Mesendoderm (in vitro differentiated cells): ENCODE measurements at regions not wholly inside any gene's neighbourhood (a gene's known extent, or its start where the extent isn't known, plus 50 kb on each side); places are given as distances from the start of the nearest gene placed in this dataset.
"Not testable (repeated sequence)": the region's sequence is repeated elsewhere in the genome, so short reads cannot be mapped to it uniquely, and the experiment has no call there.

Source experiments
- DNase-seq: peaks from one replicate; pipeline ENCODE4 v3.0.0; 2013
- H2AK5ac ChIP-seq: 2 replicates; pipeline ENCODE4 v1.6.1; 2013; ENCODE audit warnings: low read length, inconsistent platforms
- H2BK120ac ChIP-seq: 2 replicates; pipeline ENCODE4 v1.6.1; 2013; ENCODE audit warnings: low read depth, mild to moderate bottlenecking, low read length, moderate library complexity, mixed read lengths
- H2BK15ac ChIP-seq: replicated peaks from 2 replicates; pipeline ENCODE4 v1.6.1; 2013; ENCODE audit warnings: low read depth, mild to moderate bottlenecking, moderate library complexity
- H2BK5ac ChIP-seq: 2 replicates; pipeline ENCODE4 v1.6.1; 2013; ENCODE audit warnings: low read length, inconsistent platforms
- H3K18ac ChIP-seq: 2 replicates; pipeline ENCODE4 v1.6.1; 2013; ENCODE audit warnings: mild to moderate bottlenecking, low read length, mixed read lengths
- H3K23ac ChIP-seq: one replicate; pipeline ENCODE4 v1.6.1; 2013; ENCODE audit warnings: low read length
- H3K27ac ChIP-seq: 2 replicates; pipeline ENCODE4 v1.5.1; 2013; ENCODE audit warnings: low read depth, mild to moderate bottlenecking, inconsistent platforms, low read length, moderate library complexity
- H3K27me3 ChIP-seq: 2 replicates; pipeline ENCODE4 v1.6.1; 2013; ENCODE audit warnings: low read length, control low read depth, mild to moderate bottlenecking, inconsistent platforms; ENCODE audit not compliant: insufficient read depth, poor library complexity
- H3K36me3 ChIP-seq: 2 replicates; pipeline ENCODE4 v1.6.1; 2013; ENCODE audit warnings: low read length, inconsistent platforms; ENCODE audit not compliant: control insufficient read depth, insufficient read depth
- H3K4ac ChIP-seq: one replicate; pipeline ENCODE4 v1.6.1; 2013; ENCODE audit warnings: low read depth, mild to moderate bottlenecking, low read length, moderate library complexity
- H3K4me1 ChIP-seq: 2 replicates; pipeline ENCODE4 v1.6.1; 2013; ENCODE audit warnings: low read depth, low read length, inconsistent platforms; ENCODE audit not compliant: control insufficient read depth
- H3K4me2 ChIP-seq: 2 replicates; pipeline ENCODE4 v1.6.1; 2013; ENCODE audit warnings: low read length
- H3K4me3 ChIP-seq: 2 replicates; pipeline ENCODE4 v1.5.1; 2013; ENCODE audit warnings: mild to moderate bottlenecking, low read length
- H3K56ac ChIP-seq: one replicate; pipeline ENCODE4 v1.6.1; 2013; ENCODE audit warnings: low read length
- H3K79me1 ChIP-seq: 2 replicates; pipeline ENCODE4 v1.6.1; 2013; ENCODE audit warnings: low read length, inconsistent platforms
- H3K79me2 ChIP-seq: 2 replicates; pipeline ENCODE4 v1.6.1; 2013; ENCODE audit warnings: mild to moderate bottlenecking, low read length; ENCODE audit not compliant: control insufficient read depth, insufficient read depth
- H3K9ac ChIP-seq: 2 replicates; pipeline ENCODE4 v1.6.1; 2013; ENCODE audit warnings: low read length, inconsistent platforms
- H4K5ac ChIP-seq: one replicate; pipeline ENCODE4 v1.6.1; 2013; ENCODE audit warnings: low read length
- H4K8ac ChIP-seq: one replicate; pipeline ENCODE4 v1.6.1; 2013; ENCODE audit warnings: low read depth, mild to moderate bottlenecking, control low read depth, low read length, moderate library complexity
- WGBS: extraction: QIAGEN DNeasy Blood & Tissue Kit; methylation state at CpG from one replicate; pipeline ENCODE4 v1.1.7; 2013; ENCODE audit warnings: low lambda C conversion rate, missing lambda C conversion rate; ENCODE audit not compliant: insufficient coverage; ENCODE audit errors: extremely low coverage; 5-methylcytosine and 5-hydroxymethylcytosine counted together

GRCh38 chr18:34330907-34331306, 106.2 kb upstream of the NOL4 start:
- not testable (repeated sequence) for H2AK5ac ChIP-seq, DNase-seq, H3K36me3 ChIP-seq, H3K27me3 ChIP-seq, H3K4me3 ChIP-seq, H3K23ac ChIP-seq, H3K4ac ChIP-seq, H2BK120ac ChIP-seq, H4K5ac ChIP-seq, H2BK5ac ChIP-seq, H3K4me1 ChIP-seq, H3K9ac ChIP-seq, H2BK15ac ChIP-seq, H3K56ac ChIP-seq, H3K79me2 ChIP-seq, H3K18ac ChIP-seq, H3K4me2 ChIP-seq, H3K79me1 ChIP-seq, H3K27ac ChIP-seq, H4K8ac ChIP-seq
- no CpG with 5 or more reads among the region's 12 CpGs for WGBS

- H3K4me1 ChIP-seq, H3K27me3 ChIP-seq, H3K4me2 ChIP-seq, H2BK15ac ChIP-seq, H3K18ac ChIP-seq, H3K79me1 ChIP-seq, H2AK5ac ChIP-seq, H3K4me3 ChIP-seq, H3K36me3 ChIP-seq, H2BK5ac ChIP-seq, H3K23ac ChIP-seq, DNase-seq, H3K9ac ChIP-seq, H4K5ac ChIP-seq, H4K8ac ChIP-seq, H2BK120ac ChIP-seq, H3K4ac ChIP-seq, H3K56ac ChIP-seq, H3K27ac ChIP-seq, H3K79me2 ChIP-seq: not testable (repeated sequence)
- no CpG with 5 or more reads among the region's 15 CpGs for WGBS
Measured at GRCh38 chr18:34331343-34331742, 106.6 kb upstream of the NOL4 start.

- Histone ChIP-seq H2BK15ac (no peak overlapping the region), H3K23ac (no peak overlapping the region), H3K4ac (no peak overlapping the region), H3K79me1 (no peaks in the 10 kb centered on the region), H3K36me3 (no peaks in the 10 kb centered on the region), H3K4me1 (no peaks in the 10 kb centered on the region), H2BK5ac (no peak overlapping the region), H3K27ac (no peak overlapping the region), H2BK120ac (no peak overlapping the region), H3K56ac (no peak overlapping the region), H3K27me3 (no peaks in the 10 kb centered on the region), H3K18ac (no peak overlapping the region), H2AK5ac (no peak overlapping the region), H3K4me3 (no peak overlapping the region), H3K9ac (no peak overlapping the region), H4K8ac (no peak overlapping the region), H3K4me2 (no peak overlapping the region), H4K5ac (no peak overlapping the region), H3K79me2 (no peaks in the 10 kb centered on the region)
- no peak for DNase-seq
- no CpG with 5 or more reads among the region's 1 CpG for WGBS
Measured at GRCh38 chr18:34339155-34339554, 114.4 kb upstream of the NOL4 start.

GRCh38 chr18:34342960-34343359, 118.2 kb upstream of the NOL4 start:
- Histone ChIP-seq H3K56ac (no peak overlapping the region), H3K36me3 (no peaks in the 10 kb centered on the region), H3K4ac (no peak overlapping the region), H3K79me2 (no peaks in the 10 kb centered on the region), H3K4me3 (no peak overlapping the region), H2BK120ac (no peak overlapping the region), H3K27ac (no peak overlapping the region), H4K5ac (no peak overlapping the region), H4K8ac (no peak overlapping the region), H3K18ac (no peak overlapping the region), H3K79me1 (no peaks in the 10 kb centered on the region), H2AK5ac (no peak overlapping the region), H3K4me2 (no peak overlapping the region), H3K9ac (no peak overlapping the region), H3K23ac (no peak overlapping the region), H3K27me3 (no peaks in the 10 kb centered on the region), H2BK15ac (no peak overlapping the region), H3K4me1 (no peaks in the 10 kb centered on the region), H2BK5ac (no peak overlapping the region)
- DNase-seq = peak; percentile 82
- WGBS = no CpG with 5 or more reads among the region's 1 CpG

GRCh38 chr18:34345738-34346137, 121.0 kb upstream of the NOL4 start:
- no peak overlapping the region for H3K4ac ChIP-seq

GRCh38 chr18:34350778-34351177, 126.1 kb upstream of the NOL4 start:
- no peak for DNase-seq
- Histone ChIP-seq H3K79me1 (no peaks in the 10 kb centered on the region), H3K4me3 (no peak overlapping the region), H2BK120ac (no peak overlapping the region), H3K27me3 (no peaks in the 10 kb centered on the region), H2BK5ac (no peak overlapping the region), H4K8ac (no peak overlapping the region), H3K27ac (no peak overlapping the region), H4K5ac (no peak overlapping the region), H3K4me1 (no peaks in the 10 kb centered on the region), H3K4ac (no peak overlapping the region), H3K36me3 (no peaks in the 10 kb centered on the region), H3K9ac (no peak overlapping the region), H3K23ac (no peak overlapping the region), H2BK15ac (no peak overlapping the region), H3K4me2 (no peak overlapping the region), H2AK5ac (no peak overlapping the region), H3K18ac (no peak overlapping the region), H3K56ac (no peak overlapping the region), H3K79me2 (no peaks in the 10 kb centered on the region)
- WGBS = no CpG with 5 or more reads among the region's 3 CpGs

More at GRCh38 chr18:34345738-34346137, 121.0 kb upstream of the NOL4 start:
- Histone ChIP-seq H3K9ac (no peak overlapping the region), H3K27ac (no peak overlapping the region), H2BK5ac (no peak overlapping the region), H3K36me3 (no peaks in the 10 kb centered on the region), H3K4me1 (no peaks in the 10 kb centered on the region), H3K4me3 (no peak overlapping the region), H2AK5ac (no peak overlapping the region), H4K8ac (no peak overlapping the region), H4K5ac (no peak overlapping the region), H3K4me2 (no peak overlapping the region), H3K23ac (no peak overlapping the region), H3K27me3 (no peaks in the 10 kb centered on the region), H3K79me1 (no peaks in the 10 kb centered on the region), H2BK15ac (no peak overlapping the region), H3K18ac (no peak overlapping the region), H3K79me2 (no peaks in the 10 kb centered on the region), H3K56ac (no peak overlapping the region), H2BK120ac (no peak overlapping the region)
- DNase-seq = no peak
